ENCODE measurements at regions not wholly inside any gene's neighbourhood (a gene's known extent, or its start where the extent isn't known, plus 50 kb on each side); places are given as distances from the start of the nearest gene placed in this dataset.

DNA sequence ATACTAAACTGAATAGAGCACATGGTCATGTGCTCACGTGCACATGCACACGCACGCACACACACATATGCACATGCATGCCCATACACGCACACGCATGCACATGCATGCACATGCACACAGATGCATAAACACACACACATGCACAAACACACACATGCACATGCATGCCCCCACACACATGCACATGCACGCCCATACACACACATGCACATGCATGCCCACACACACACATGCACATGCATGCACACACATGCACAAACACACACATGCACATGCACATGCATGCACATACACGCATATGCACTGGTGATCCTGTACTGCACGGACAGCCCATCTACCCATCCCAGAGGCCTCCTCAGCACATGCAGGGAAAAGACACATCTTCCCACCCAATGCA lies 426.6 kb downstream of the OCA2 start:
- no peak for DNase-seq (ENCODE audit: low spot score in 2 of 2)
- FAIRE-seq: no peak

DNA sequence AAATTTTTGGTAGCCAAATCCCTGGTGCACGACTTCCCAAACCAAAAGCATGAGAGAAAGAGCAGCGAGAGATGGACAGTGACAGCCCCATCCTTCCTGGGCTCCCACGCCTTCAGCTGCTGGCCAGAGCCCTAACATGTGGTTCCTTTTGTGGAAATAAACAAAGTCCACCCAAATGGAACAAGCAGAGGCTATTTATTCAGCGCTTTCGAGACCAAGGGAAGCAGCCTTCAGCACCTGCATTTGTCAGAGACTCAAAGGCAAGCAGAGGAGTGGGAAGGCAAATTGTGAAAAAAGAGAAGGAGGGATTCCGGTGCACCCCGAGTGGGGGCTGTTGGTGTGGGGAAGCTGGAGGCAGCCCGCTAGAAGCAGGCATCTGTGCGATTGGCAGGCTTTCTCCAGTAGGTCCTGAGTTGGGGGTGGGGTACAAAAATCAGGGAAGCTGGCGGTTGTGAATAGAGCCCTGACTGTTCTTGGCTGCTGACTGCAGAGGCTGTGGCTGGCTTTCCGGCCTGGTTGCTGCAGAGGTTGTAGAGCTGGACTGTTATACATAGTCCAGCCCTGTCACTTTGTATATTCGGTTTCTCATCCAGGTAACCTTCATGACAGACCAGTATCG lies 427.2 kb downstream of the OCA2 start:
- DNase-seq (ENCODE audit: low spot score in 2 of 2): no peak

GRCh38 chr15:27670486-27671209 lies 428.5 kb downstream of the OCA2 start:
- no peak for FAIRE-seq
- DNase-seq (ENCODE audit: low spot score in 2 of 2): no peak

More for the DNA sequence above, 427.2 kb downstream of the OCA2 start:
- no peak for FAIRE-seq

DNA sequence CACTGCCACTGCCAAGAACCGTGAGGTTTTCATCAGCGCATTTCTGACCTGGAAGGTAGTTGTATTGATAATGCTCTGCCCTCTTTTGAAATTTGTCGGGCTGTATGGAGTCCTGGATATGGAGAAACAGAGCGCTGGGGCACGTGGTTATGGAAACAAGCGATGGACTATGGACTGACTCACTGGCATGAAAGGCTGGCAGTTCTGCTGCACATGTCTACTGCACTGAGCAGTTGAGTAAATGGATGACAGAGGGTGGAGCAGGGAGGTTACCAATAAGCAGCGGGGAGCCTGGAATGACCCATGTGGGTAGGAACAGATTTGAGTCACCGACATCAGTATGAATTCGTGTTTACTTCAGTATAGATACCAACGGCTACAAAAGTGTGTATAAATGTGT lies 429.5 kb downstream of the OCA2 start:
- FAIRE-seq: no peak
- no peak for DNase-seq (ENCODE audit: low spot score in 2 of 2)

DNA sequence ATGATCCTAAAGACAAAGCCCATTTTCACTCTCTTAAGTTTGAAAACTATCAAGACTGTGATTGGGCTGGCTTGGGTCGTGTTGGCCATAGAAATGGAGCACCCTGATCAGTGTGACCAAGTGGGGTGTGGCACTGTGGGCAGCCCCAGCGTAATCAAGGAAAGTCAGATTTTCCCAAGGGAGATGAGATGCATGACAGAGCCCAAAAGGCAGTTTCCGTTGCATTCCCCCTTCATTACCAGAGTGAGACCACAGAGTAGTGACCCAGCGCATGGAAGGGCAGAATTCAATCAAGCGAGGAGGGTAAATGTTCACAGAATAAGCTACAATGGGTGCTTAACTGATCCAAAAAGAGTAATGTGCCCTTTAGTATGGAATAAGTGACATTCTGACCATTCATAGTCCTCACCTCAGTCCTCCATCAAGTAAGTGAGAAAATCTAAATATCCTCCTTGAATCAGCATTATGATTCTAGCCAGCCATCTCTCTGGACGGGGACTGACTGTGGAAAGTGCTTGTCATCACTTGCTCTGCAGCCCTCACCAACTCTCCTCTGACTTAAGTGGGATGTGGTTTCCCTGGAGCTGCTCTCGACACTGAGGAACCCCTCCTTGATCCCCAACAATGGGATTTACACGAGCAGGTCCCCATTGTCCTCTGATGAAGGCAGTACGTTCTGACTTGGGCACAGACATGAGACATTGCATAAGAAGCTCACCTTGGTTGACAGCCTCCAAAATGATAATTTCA lies 430.5 kb downstream of the OCA2 start:
- DNase-seq (ENCODE audit: low spot score in 2 of 2): no peak
- no peak for FAIRE-seq

GRCh38 chr15:27665002-27665401 lies 434.1 kb downstream of the OCA2 start:
- FAIRE-seq (no peak), DNase-seq (ENCODE audit: low spot score in 2 of 2) (no peak)

DNA sequence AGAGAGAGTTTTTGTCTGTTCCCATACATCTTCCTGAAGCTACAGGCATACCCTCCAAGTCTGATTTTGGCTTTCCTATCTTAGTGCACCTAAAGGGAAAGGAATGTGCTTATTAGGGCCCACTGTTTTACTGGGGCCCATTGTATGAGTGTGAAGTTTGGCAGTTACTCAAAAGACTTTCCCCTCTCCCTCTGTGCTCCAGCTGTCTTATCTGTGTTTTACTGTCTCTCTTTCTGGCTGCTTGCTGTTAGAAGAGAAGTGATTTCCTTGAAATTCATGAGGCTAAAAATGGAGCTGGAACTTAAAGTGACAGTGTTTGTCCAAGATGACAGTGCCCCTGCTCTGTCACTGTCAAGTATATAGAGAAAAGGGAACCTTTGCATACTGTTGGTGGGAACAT lies 436.2 kb downstream of the OCA2 start:
- DNase-seq (ENCODE audit: low spot score in 2 of 2): no peak

GRCh38 chr15:27660676-27661075 lies 438.4 kb downstream of the OCA2 start:
- DNase-seq (ENCODE audit: low spot score in 2 of 2) (no peak), FAIRE-seq (no peak)

More for the DNA sequence above, 436.2 kb downstream of the OCA2 start:
- no peak for FAIRE-seq

DNA sequence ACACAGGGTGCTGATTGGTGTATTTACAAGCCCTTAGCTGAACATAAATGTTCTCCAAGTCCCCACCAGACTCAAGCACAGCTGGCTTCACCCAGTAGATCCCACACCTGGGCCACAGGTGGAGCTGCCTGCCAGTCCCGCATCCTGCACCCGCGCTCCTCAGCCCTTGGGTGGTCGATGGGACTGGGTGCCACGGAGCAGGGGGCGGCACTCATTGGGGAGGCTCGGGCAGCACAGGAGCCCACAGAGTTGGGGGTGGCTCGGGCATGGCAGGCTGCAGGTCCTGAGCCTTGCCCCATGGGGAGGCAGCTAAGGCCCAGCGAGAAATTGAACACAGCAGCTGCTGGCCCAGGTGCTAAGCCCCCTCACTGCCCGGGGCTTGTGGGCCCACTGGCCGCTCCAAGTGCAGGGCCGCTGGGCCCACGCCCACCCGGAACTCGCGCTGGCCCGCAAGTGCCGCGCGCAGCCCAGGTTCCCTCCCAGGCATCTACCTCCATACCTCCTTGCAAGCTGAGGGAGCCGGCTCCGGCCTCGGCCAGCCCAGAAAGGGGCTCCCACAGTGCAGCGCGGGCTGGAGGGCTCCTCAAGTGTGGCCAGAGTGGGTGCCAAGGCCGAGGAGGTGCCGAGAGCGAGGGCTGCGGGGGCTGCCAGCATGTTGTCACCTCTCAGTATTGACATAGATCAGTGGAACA lies 442.7 kb downstream of the OCA2 start:
- DNase-seq (ENCODE audit: low spot score in 2 of 2) (no peak), FAIRE-seq (no peak)

DNA sequence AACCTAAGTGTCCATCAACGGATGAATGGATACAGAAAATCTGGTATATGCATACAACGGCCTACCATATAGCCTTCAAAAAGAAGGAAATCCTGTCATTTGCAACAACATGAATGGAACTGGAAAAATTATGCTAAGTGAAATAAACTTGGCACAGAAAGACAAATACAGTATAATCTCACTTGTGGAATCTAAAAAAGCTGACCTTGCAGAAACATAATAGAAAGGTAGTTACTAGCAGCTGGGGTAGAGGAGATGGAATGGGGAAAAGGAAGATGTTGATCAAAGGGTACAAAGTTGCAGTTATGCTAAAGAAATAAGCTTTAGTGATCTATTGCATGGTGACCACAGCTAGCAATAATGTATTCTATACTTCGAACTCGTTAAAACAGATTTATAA lies 444.1 kb downstream of the OCA2 start:
- FAIRE-seq: no peak

GRCh38 chr15:27650244-27650643 lies 448.9 kb downstream of the OCA2 start:
- DNase-seq (ENCODE audit: low spot score in 2 of 2): no peak
- no peak for FAIRE-seq

More for the DNA sequence above, 444.1 kb downstream of the OCA2 start:
- DNase-seq (ENCODE audit: low spot score in 2 of 2): no peak

- no peak for DNase-seq (ENCODE audit: low spot score in 2 of 2)
- no peak for FAIRE-seq
Observed at GRCh38 chr15:27648359-27648758, 450.8 kb downstream of the OCA2 start.

DNA sequence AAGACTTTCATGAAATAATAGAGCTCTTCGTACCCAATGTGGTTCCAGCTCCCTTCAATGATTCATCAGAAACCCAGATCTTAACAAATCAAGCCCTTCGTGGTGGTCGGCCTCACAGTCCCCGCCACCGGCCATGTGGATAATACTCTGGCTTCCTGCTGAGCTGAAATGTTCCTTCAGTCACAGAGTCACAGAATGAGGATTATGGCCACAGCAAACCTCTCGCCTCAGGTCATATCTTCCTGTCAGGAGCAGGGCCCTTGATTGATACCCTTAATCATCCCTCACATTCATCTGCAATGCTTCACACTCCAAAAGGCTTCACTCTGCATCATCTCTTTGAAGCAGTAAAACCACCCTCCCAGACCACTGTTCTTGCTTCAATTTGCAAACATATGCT lies 452.6 kb downstream of the OCA2 start:
- FAIRE-seq: no peak

GRCh38 chr15:27645672-27646071 lies 453.4 kb downstream of the OCA2 start:
- DNase-seq (ENCODE audit: low spot score in 2 of 2) (no peak), FAIRE-seq (no peak)

More for the DNA sequence above, 452.6 kb downstream of the OCA2 start:
- DNase-seq (ENCODE audit: low spot score in 2 of 2): no peak

- FAIRE-seq (no peak), DNase-seq (ENCODE audit: low spot score in 2 of 2) (no peak)
Observed at GRCh38 chr15:27642981-27643380, 456.1 kb downstream of the OCA2 start.

GRCh38 chr15:27639595-27639994 lies 459.5 kb downstream of the OCA2 start:
- DNase-seq (ENCODE audit: low spot score in 2 of 2) (no peak), FAIRE-seq (no peak)

- DNase-seq (ENCODE audit: low spot score in 2 of 2) (no peak), FAIRE-seq (no peak)
Observed at GRCh38 chr15:27638958-27639357, 460.2 kb downstream of the OCA2 start.

GRCh38 chr15:27635916-27636315 lies 463.2 kb downstream of the OCA2 start:
- FAIRE-seq (no peak), DNase-seq (ENCODE audit: low spot score in 2 of 2) (no peak)

DNA sequence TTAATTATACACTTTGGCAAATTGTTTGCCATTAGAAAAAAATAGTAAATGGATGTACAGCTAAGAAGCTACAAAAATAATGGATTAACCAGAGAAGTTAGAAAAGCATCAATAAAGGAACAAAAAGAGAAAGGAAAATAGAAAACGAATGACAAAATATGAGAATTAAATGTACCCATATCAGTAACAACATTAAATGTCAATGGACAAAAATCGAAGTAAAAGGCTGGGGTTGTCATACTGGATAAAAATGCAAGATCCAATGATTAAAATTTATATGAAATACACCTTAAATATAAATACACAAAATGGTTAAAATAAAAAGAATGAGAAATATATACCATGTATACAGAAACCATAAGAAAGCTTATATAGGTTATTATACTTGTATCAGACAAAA lies 470.6 kb downstream of the OCA2 start:
- no peak for DNase-seq (ENCODE audit: low spot score in 2 of 2)
- FAIRE-seq: no peak

DNA sequence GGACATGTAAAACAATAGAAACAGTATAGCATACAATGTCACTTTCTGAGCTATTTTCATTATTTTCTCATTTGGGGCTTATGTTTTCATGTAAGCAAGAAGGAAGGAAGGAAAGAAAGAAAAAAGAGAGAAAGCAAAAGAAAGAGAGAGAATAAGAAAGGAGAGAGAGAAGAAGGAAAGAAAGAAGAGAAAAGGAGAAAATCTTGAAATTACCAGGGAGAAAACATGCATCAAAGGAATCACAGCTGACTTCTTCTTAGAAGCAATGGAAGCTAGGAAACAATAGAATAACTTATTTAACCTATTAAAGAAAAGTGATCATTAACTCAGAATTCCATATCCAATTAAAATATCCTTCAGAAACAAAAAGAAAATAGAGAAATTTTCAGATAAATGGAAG lies 471.5 kb downstream of the OCA2 start:
- DNase-seq (ENCODE audit: low spot score in 2 of 2): no peak
- no peak for FAIRE-seq

Measured in frontal cortex (tissue), 3 donors.